ENCODE measurements at regions not wholly inside any gene's neighbourhood (a gene's known extent, or its start where the extent isn't known, plus 50 kb on each side); places are given as distances from the start of the nearest gene placed in this dataset.

GRCh38 chr12:31859232-31859977, 99.8 kb upstream of the RESF1 start:
- TF ChIP-seq, protein P1, sequence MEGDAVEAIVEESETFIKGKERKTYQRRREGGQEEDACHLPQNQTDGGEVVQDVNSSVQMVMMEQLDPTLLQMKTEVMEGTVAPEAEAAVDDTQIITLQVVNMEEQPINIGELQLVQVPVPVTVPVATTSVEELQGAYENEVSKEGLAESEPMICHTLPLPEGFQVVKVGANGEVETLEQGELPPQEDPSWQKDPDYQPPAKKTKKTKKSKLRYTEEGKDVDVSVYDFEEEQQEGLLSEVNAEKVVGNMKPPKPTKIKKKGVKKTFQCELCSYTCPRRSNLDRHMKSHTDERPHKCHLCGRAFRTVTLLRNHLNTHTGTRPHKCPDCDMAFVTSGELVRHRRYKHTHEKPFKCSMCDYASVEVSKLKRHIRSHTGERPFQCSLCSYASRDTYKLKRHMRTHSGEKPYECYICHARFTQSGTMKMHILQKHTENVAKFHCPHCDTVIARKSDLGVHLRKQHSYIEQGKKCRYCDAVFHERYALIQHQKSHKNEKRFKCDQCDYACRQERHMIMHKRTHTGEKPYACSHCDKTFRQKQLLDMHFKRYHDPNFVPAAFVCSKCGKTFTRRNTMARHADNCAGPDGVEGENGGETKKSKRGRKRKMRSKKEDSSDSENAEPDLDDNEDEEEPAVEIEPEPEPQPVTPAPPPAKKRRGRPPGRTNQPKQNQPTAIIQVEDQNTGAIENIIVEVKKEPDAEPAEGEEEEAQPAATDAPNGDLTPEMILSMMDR (IDR thresholded peaks at IDR 0.05; ENCODE audit: insufficient read depth, low read length, poor library complexity, severe bottlenecking), result no peak
- no peak for TF ChIP-seq EZH2phosphoT487 (conservative IDR thresholded peaks at IDR 0.05; ENCODE audit: low read length)
